SK-N-SH (cell line): ENCODE measurements at regions not wholly inside any gene's neighbourhood (a gene's known extent, or its start where the extent isn't known, plus 50 kb on each side); places are given as distances from the start of the nearest gene placed in this dataset.

Experiments used
- CTCF ChIA-PET: fragments of 300-600, 350-600 bp; formaldehyde crosslinking; extraction: SDS; loops from one replicate; lab custom pipeline; 2021; lab: Yijun Ruan, JAX
- POLR2A ChIA-PET: fragments of 350-600 bp; sonication (Branson Sonifier 250); formaldehyde crosslinking; extraction: SDS; loops from one replicate; lab custom pipeline; 2020; ENCODE audit warnings: antibody characterized with exemption, inconsistent platforms; lab: Yijun Ruan, JAX
- DNase-seq: peaks from one replicate; pipeline ENCODE4 v3.0.0; 2012
- H2AFZ ChIP-seq: fragments of 200-600 bp; sonication (generic); 2 replicates; pipeline ENCODE4 v1.8.1; 2016; ENCODE audit warnings: antibody characterized with exemption, mild to moderate bottlenecking, low read depth
- H3F3A ChIP-seq: fragments of 200-600 bp; sonication (generic); replicated peaks from 2 replicates; pipeline ENCODE3; 2016; ENCODE audit warnings: antibody characterized with exemption, mild to moderate bottlenecking; ENCODE audit not compliant: insufficient read depth
- H3K27ac ChIP-seq, 2 experiments: fragments of 200-500 bp in 1 of 2; fragments of 200-600 bp in 1 of 2; sonication (Bioruptor generic) in 1 of 2; sonication (generic), shearing (Covaris generic) in 1 of 2; 2 replicates each; pipeline versions ENCODE4 v1.5.1 to v1.6.1; 2014 to 2016; ENCODE audit warnings: low read depth in 2 of 2, inconsistent platforms in 1 of 2, low read length in 1 of 2, mild to moderate bottlenecking in 1 of 2, mixed read lengths in 1 of 2
- H3K27me3 ChIP-seq: fragments of 200-600 bp; sonication (generic), shearing (Covaris generic); 2 replicates; pipeline ENCODE4 v1.6.1; 2016; ENCODE audit warnings: mixed run types; ENCODE audit not compliant: insufficient read depth
- H3K36me3 ChIP-seq, 2 experiments: fragments of 200-500 bp in 1 of 2; fragments of 200-600 bp in 1 of 2; sonication (Bioruptor generic) in 1 of 2; sonication (generic) in 1 of 2; replicated peaks in 1 of 2; 2 replicates each; pipeline versions ENCODE3 to v1.5.1; 2014 to 2016; ENCODE audit warnings: low read length in 1 of 2, mild to moderate bottlenecking in 1 of 2; ENCODE audit not compliant: insufficient read depth in 2 of 2, control insufficient read depth in 1 of 2
- H3K4me1 ChIP-seq, 2 experiments: fragments of 200-500 bp in 1 of 2; fragments of 200-600 bp in 1 of 2; sonication (Bioruptor generic) in 1 of 2; sonication (generic), shearing (Covaris generic) in 1 of 2; 2 replicates each; pipeline versions ENCODE4 v1.5.1 to v1.6.1; 2014 to 2016; ENCODE audit warnings: low read depth in 1 of 2, low read length in 1 of 2, mixed run types in 1 of 2; ENCODE audit not compliant: insufficient read depth in 2 of 2, control insufficient read depth in 1 of 2
- H3K4me2 ChIP-seq: fragments of 200-600 bp; sonication (generic), shearing (Covaris generic); 2 replicates; pipeline ENCODE4 v1.6.1; 2017; ENCODE audit warnings: mixed run types
- H3K4me3 ChIP-seq, 2 experiments: fragments of 200-500 bp in 1 of 2; fragments of 200-600 bp in 1 of 2; sonication (Bioruptor generic) in 1 of 2; sonication (generic), shearing (Covaris generic) in 1 of 2; 2 replicates each; pipeline versions ENCODE4 v1.5.1 to v1.8.1; 2014 to 2016; ENCODE audit warnings: low read depth in 2 of 2, inconsistent platforms in 1 of 2, low read length in 1 of 2, mild to moderate bottlenecking in 1 of 2, mixed read lengths in 1 of 2, moderate library complexity in 1 of 2
- H3K79me2 ChIP-seq: fragments of 200-600 bp; sonication (generic); 2 replicates; pipeline ENCODE4 v1.8.1; 2017; ENCODE audit warnings: mild to moderate bottlenecking; ENCODE audit not compliant: insufficient read depth
- H3K9ac ChIP-seq: fragments of 200-600 bp; sonication (generic); 2 replicates; pipeline ENCODE4 v1.6.1; 2017; ENCODE audit warnings: mixed run types
- H3K9me2 ChIP-seq: fragments of 200-600 bp; sonication (generic); 2 replicates; pipeline ENCODE4 v1.6.1; 2017; ENCODE audit warnings: mixed run types
- H3K9me3 ChIP-seq: fragments of 200-600 bp; sonication (generic); 2 replicates; pipeline ENCODE4 v1.6.1; 2017; ENCODE audit warnings: mixed run types, mild to moderate bottlenecking, moderate library complexity
- H4K20me1 ChIP-seq: fragments of 200-600 bp; sonication (generic); 2 replicates; pipeline ENCODE4 v1.6.1; 2017; ENCODE audit warnings: mild to moderate bottlenecking, mixed run types; ENCODE audit not compliant: insufficient read depth
- CTCF ChIP-seq: fragments of 200-600 bp; sonication (generic); IDR thresholded peaks from 2 replicates; pipeline ENCODE4 v1.6.1; 2017; ENCODE audit warnings: antibody characterized with exemption, mild to moderate bottlenecking, moderate library complexity
- ELF1 ChIP-seq: IDR thresholded peaks from 2 replicates; pipeline ENCODE4 v1.4.0; 2012
- EP300 ChIP-seq, 2 experiments: IDR thresholded peaks; 2 replicates each; pipeline versions ENCODE4 v1.4.0 to v1.6.1; 2012; ENCODE audit warnings: borderline replicate concordance in 1 of 2, low read depth in 1 of 2, low read length in 1 of 2
- FOXM1 ChIP-seq: IDR thresholded peaks from 2 replicates; pipeline ENCODE4 v1.4.0; 2012; ENCODE audit warnings: low read depth, mild to moderate bottlenecking
- IRF3 ChIP-seq: fragments of 150-350 bp; IDR thresholded peaks from 2 replicates; pipeline ENCODE4 v1.6.1; 2016; ENCODE audit warnings: mild to moderate bottlenecking, low read depth, low read length
- MAX ChIP-seq: IDR thresholded peaks from 2 replicates; pipeline ENCODE4 v1.4.0; 2012; ENCODE audit warnings: low read depth
- MEF2A ChIP-seq: IDR thresholded peaks from 2 replicates; pipeline ENCODE4 v1.4.0; 2012; ENCODE audit warnings: low read depth, borderline replicate concordance
- RAD21 ChIP-seq: IDR thresholded peaks from 2 replicates; pipeline ENCODE4 v1.6.1; 2012; ENCODE audit warnings: mild to moderate bottlenecking, low read length
- USF1 ChIP-seq: IDR thresholded peaks from 2 replicates; pipeline ENCODE4 v1.4.0; 2012; ENCODE audit warnings: low read depth, borderline replicate concordance
- YY1 ChIP-seq: IDR thresholded peaks from 2 replicates; pipeline ENCODE4 v1.4.0; 2012; ENCODE audit warnings: low read depth, mild to moderate bottlenecking
- WGBS: methylation state at CpG from one replicate; pipeline ENCODE4 v1.1.6; 2017; ENCODE audit warnings: low lambda C conversion rate; 5-methylcytosine and 5-hydroxymethylcytosine counted together
- TF ChIP-seq, protein P1 (sequence below): IDR thresholded peaks from 2 replicates; pipeline ENCODE4; 2012
- TF ChIP-seq, protein P2 (sequence below): fragments of 150-350 bp; IDR thresholded peaks from 2 replicates; pipeline ENCODE4 v1.6.1; 2017; ENCODE audit warnings: antibody characterized with exemption, low read length, low read depth, borderline replicate concordance

GRCh38 chr5:60338846-60339245 is 361.1 kb downstream of the DEPDC1B start:
- Histone ChIP-seq H3K27me3 (no peaks in the 10 kb centered on the region), H3K9me2 (no peaks in the 10 kb centered on the region), H4K20me1 (no peaks in the 10 kb centered on the region), H3F3A (peaks cover 12% of the 10 kb centered on the region), H3K4me2 (no peak overlapping the region), H3K79me2 (no peaks in the 10 kb centered on the region), H2AFZ (no peak overlapping the region), H3K4me3 (no peak overlapping the region), H3K4me1 (peaks cover 3 to 10% of the 10 kb centered on the region in 2 experiments; a peak in 3 of 4 replicates)
- 100% methylated on average over 3 of the region's 3 CpGs for WGBS
- TF ChIP-seq, protein P1, sequence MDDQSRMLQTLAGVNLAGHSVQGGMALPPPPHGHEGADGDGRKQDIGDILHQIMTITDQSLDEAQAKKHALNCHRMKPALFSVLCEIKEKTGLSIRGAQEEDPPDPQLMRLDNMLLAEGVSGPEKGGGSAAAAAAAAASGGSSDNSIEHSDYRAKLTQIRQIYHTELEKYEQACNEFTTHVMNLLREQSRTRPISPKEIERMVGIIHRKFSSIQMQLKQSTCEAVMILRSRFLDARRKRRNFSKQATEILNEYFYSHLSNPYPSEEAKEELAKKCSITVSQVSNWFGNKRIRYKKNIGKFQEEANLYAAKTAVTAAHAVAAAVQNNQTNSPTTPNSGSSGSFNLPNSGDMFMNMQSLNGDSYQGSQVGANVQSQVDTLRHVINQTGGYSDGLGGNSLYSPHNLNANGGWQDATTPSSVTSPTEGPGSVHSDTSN, result no peak
- TF ChIP-seq MAX, result no peak
- TF ChIP-seq, all 33 proteins: peak for 0
- ChIA-PET CTCF (no interaction called here), POLR2A (no interaction called here)
- no peaks in the 10 kb centered on the region for H3K36me3 ChIP-seq
- H3K9ac ChIP-seq, result no peak overlapping the region
- H3K27ac ChIP-seq, result no peak overlapping the region
- DNase-seq, result no peak
- H3K9me3 ChIP-seq, result no peaks in the 10 kb centered on the region

GRCh38 chr5:60336491-60336890 is 363.5 kb downstream of the DEPDC1B start:
- Histone ChIP-seq H3K9me2 (no peaks in the 10 kb centered on the region), H3K4me3 (no peak overlapping the region), H3K9me3 (no peaks in the 10 kb centered on the region), H3K9ac (no peak overlapping the region), H2AFZ (no peak overlapping the region)
- POLR2A ChIA-PET, result no interaction called here
- no peak for TF ChIP-seq MEF2A
- TF ChIP-seq, protein P2, sequence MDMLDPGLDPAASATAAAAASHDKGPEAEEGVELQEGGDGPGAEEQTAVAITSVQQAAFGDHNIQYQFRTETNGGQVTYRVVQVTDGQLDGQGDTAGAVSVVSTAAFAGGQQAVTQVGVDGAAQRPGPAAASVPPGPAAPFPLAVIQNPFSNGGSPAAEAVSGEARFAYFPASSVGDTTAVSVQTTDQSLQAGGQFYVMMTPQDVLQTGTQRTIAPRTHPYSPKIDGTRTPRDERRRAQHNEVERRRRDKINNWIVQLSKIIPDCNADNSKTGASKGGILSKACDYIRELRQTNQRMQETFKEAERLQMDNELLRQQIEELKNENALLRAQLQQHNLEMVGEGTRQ, result no peak
- TF ChIP-seq, all 33 proteins: peak for 0
- no peak overlapping the region for H3K4me2 ChIP-seq
- H3F3A ChIP-seq, result peaks cover 28% of the 10 kb centered on the region
- no peak for DNase-seq
- H3K79me2 ChIP-seq, result no peaks in the 10 kb centered on the region
- CTCF ChIA-PET, result interaction anchor here (1.5 kb wide), 1 partner anchor 526 kb away, joined by 4 read pairs; no protein-coding TSS in a partner anchor
- peaks cover 3 to 16% of the 10 kb centered on the region in 2 experiments for H3K4me1 ChIP-seq
- no peaks in the 10 kb centered on the region for H4K20me1 ChIP-seq
- H3K36me3 ChIP-seq, result no peaks in the 10 kb centered on the region
- H3K27me3 ChIP-seq, result no peaks in the 10 kb centered on the region
- H3K27ac ChIP-seq, result no peak overlapping the region

DNA sequence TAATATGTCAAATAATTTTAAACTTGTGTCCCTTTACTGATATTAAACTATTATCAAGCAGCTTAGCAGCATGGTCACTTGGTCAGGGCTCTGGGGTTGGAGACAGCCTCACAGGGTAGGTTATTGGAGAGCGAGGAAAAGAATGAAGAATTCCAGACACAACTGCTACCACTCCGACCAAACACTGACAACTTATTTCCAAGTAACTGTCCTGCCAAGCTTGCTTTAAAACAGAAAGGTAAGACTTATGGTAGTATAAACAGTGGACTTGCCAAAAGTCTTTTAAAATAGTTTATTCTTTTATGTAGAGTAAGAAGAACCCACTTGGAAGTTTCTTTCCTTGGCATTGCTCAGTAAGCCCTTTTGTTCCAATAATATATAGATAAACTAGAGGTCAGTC is 364.1 kb downstream of the DEPDC1B start:
- Histone ChIP-seq H3K9ac (no peak overlapping the region), H2AFZ (no peak overlapping the region), H3K4me1 (peaks cover 3 to 17% of the 10 kb centered on the region in 2 experiments), H3K27me3 (no peaks in the 10 kb centered on the region), H3K27ac (no peak overlapping the region), H3K9me2 (no peaks in the 10 kb centered on the region), H3K36me3 (no peaks in the 10 kb centered on the region), H4K20me1 (no peaks in the 10 kb centered on the region), H3K4me2 (no peak overlapping the region), H3K79me2 (no peaks in the 10 kb centered on the region), H3K4me3 (no peak overlapping the region), H3K9me3 (no peaks in the 10 kb centered on the region), H3F3A (peaks cover 27% of the 10 kb centered on the region)
- POLR2A ChIA-PET, result no interaction called here
- WGBS, result 90% methylated on average over 2 of the region's 2 CpGs
- DNase-seq, result no peak
- CTCF ChIA-PET, result interaction anchor here (1.1 to 1.5 kb wide), 2 partner anchors 27 to 526 kb away, joined by 3 to 4 read pairs; no protein-coding TSS in a partner anchor
- TF ChIP-seq USF1, result no peak
- TF ChIP-seq YY1, result no peak
- no peak for TF ChIP-seq FOXM1
- TF ChIP-seq ELF1, result no peak
- no peak for TF ChIP-seq RAD21
- no peak for TF ChIP-seq IRF3
- TF ChIP-seq CTCF, result no peak
- no peak for TF ChIP-seq EP300 (IDR thresholded peaks at IDR 0.05; ENCODE audit: borderline replicate concordance in 1 of 2, low read depth in 1 of 2, low read length in 1 of 2)
- TF ChIP-seq MEF2A, result no peak
- TF ChIP-seq, protein P1, result no peak
